NCI-H524 (cell line): ENCODE measurements at regions not wholly inside any gene's neighbourhood (a gene's known extent, or its start where the extent isn't known, plus 50 kb on each side); places are given as distances from the start of the nearest gene placed in this dataset.
"Not testable (repeated sequence)": the region's sequence is repeated elsewhere in the genome, so short reads cannot be mapped to it uniquely, and the experiment has no call there.

Experiments used
- DNase-seq, 2 experiments: peaks; one replicate each; lab custom pipeline; 2025; lab: John Stamatoyannopoulos, UW

- DNase-seq: no peak
Measured at GRCh38 chr13:84760956-84761355, 878.7 kb upstream of the SLITRK1 start.

DNA sequence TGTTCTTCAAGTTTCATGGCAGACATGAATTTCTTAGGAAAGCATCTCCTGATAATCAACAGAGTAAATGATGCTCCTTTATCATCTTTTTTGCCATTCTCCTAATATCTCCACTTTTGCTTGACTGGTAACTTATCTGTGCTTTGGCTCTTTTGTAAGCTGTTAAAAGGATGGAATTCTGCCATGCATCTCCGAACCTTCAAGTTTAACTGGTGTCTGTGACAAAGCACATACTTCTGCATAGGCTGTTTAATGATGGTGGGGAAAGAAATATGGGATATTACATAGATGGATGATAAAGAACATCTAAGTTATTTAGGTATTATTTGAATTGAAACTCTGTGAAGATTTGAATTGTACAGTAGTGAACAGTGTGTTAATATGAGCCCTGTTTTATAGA, 866.9 kb upstream of the SLITRK1 start:
- no peak for DNase-seq

GRCh38 chr13:84745051-84745551, 862.8 kb upstream of the SLITRK1 start:
- DNase-seq: no peak

- DNase-seq: no peak
Measured at GRCh38 chr13:84744203-84744602, 861.9 kb upstream of the SLITRK1 start.

- DNase-seq: no peak
Measured at GRCh38 chr13:84741253-84741652, 859.0 kb upstream of the SLITRK1 start.

DNA sequence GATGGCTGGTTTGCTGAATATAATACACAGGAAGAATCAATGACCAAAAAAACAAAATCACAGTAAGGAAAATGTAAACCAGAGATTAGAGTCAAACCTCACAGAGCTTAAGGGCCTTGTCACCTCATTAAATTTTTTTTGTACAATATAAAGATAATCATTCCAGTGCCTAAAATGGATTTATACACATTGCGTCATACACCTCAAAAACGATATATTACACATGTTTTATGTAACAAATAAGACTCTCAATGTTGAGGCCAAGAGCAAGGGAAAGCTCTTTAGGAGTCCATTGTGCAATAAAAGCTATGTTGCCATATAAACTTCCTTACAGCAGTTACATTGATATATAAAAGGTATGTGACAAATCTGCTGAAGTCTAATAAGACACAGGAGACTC, 856.7 kb upstream of the SLITRK1 start:
- no peak for DNase-seq

GRCh38 chr13:84737661-84738060, 855.4 kb upstream of the SLITRK1 start:
- DNase-seq: no peak

- no peak for DNase-seq
Measured at GRCh38 chr13:84730376-84730775, 848.1 kb upstream of the SLITRK1 start.

DNA sequence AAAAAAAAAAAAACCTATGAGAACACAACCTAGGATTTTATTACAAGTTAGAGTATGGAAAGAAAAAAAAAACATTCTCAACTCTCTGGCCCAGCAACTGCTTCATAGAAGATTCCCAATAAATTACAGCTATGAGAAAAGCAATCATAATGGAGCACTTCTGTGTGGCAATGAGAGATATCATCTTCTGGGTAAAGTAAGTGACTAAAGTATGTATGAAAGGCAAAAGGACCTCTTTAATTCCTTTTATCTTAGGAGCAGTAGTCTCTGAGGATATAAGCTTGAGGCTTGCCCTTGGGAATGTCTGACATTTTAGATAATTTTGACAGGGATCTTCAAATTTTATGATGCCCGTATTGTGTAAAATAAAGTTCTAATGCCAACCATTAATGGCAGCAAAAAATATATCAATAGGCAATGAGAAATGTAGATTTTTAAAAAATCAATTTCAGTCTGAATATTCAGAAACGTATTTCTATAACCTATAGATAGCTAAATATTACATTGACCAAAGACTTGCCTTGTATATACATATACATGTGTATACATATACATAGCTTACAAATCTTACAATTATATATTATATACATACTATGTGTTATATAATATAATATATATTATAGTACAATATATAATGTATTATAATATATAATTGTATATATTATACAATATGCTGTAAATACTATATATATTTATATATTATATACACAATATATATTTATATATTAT, 823.9 kb upstream of the SLITRK1 start:
- DNase-seq: no peak

DNA sequence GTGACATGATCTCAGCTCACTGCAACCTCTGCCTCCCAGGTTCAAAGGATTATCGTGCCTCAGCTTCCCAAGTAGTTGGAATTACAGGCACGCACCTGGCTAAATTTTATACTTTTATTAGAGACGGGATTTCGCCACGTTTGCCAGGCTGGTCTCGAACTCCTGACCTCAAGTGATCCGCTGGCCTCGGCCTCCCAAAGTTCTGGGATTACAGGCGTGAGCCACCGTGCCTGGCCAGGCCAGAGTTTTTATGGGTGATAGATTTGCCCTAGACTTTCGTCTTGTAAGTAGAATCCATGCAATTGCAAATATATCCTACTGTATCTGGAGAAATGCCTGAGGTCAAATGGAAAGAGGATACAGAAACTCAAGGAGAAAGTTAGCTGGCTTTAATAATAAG, 819.9 kb upstream of the SLITRK1 start:
- DNase-seq: no peak

DNA sequence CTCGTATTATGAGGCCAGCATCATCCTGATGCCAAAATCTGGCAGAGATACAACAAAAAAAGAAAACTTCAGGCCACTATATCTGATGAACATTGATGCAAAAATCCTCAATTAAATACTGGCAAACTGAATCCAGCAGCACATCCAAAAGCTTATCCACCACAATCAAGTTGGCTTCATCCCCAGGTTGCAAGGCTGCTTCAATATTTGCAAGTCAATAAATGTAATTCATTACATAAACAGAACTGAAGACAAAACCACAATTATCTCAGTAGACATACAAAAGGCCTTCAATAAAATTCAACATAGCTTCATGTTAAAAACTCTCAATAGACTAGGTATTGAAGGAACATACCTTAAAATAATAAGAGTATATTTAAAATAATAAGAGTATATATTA, 815.3 kb upstream of the SLITRK1 start:
- DNase-seq: not testable (repeated sequence)

GRCh38 chr13:84686973-84687372, 804.7 kb upstream of the SLITRK1 start:
- no peak for DNase-seq

DNA sequence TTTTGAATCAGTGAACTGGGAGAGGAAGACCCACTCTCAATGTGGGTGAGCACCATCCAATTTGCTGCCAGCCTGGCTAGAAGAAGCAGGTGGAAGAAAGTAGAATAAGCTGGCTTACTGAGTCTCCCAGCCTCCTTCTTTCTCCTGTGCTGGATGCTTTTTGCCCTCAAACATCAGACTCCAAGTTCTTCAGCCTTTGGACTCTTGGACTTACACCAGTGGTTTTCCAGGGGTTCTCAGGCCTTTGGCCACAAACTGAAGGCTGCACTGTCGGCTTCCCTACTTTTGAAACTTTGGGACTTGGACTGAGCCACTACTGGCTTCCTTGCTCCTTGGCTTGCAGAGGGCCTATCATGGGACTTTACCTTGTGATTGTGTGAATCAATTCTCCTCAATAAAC, 804.2 kb upstream of the SLITRK1 start:
- no peak for DNase-seq

- no peak for DNase-seq
Measured at GRCh38 chr13:84684804-84685203, 802.5 kb upstream of the SLITRK1 start.

DNA sequence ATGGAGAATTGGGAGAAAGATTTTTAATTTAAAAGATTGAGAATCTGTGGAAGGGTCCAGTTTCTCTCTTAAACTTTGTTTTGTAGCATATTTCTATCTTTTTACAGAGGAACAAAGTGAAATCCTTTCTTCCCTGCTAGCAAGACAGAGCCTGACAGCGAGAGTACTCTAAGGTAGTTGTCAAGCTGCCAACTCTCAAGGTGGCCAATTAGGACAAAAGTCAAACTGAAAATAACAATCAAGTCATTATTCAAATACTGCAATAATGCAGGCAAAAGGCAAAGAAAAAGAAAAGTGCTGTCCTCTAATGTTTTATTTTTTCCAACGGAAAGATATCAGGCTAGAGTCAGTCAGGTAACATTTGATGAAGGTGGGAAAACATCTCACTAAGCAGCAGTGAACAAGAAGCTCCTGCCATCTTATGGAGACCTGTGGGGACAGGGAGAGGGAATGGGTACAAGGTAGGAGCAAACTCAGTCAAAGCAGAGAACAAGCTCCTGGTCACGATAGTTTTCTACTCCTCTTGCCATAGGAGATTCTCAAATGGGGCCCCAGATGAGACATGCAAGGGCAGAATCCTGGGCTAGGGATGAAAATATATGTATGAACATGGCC, 801.9 kb upstream of the SLITRK1 start:
- no peak for DNase-seq

GRCh38 chr13:84683448-84683847, 801.2 kb upstream of the SLITRK1 start:
- DNase-seq: no peak

DNA sequence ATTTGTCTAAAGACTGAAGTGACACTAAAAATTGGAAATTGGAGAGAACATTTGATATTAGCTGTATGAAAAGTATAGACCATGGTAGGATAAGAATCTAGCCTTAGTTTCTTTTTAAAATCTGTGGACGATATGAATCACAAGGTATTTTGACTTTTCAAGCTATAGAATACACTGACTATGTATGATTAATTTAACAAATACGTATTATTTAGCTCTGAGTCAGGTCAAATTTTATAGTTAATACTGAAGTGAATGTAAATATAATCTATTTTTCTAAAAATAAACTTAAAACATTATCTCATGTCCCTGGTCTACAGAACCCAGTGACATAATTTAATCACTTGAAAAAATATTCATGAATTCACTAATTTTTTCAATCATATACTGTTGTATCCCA, 795.6 kb upstream of the SLITRK1 start:
- DNase-seq: no peak

DNA sequence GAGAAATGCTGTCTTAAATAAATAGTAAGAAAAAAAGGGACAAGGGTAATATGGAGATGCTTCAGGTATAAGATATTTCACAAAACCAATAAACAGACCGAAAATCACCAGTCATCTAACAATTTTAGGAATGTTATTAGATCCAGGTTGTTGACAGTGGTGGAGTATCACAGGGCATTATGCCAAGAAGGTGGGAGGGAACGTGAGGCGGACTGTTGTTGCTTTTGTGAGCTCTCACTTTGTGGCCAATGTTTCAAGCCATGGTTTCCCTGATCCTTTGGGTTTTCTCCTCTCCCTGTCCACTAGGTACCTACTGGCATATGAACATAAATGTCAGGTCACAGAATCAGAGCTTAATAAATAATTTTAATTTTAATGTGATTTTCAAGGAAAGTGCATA, 790.3 kb upstream of the SLITRK1 start:
- no peak for DNase-seq

DNA sequence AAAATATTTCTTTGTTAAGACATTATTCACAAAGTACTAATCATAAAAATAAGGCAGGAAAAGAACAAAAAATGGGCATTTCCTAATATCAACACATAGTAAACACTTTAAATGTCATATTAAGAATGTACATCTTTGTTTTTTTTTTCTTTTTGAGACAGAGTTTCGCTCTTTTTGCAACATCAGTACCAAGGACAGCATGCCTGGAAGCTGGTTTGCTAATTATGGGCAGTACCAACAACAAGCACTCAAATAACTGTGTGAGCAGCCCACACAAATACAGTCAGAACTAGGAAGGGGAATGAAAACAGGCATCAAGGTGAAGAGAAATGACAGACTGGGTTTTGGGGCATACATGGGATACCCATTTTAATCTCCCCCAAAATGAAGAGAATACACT, 788.0 kb upstream of the SLITRK1 start:
- DNase-seq: no peak

GRCh38 chr13:84668637-84669036, 786.4 kb upstream of the SLITRK1 start:
- DNase-seq: no peak

- DNase-seq: no peak
Measured at GRCh38 chr13:84662491-84662890, 780.2 kb upstream of the SLITRK1 start.

DNA sequence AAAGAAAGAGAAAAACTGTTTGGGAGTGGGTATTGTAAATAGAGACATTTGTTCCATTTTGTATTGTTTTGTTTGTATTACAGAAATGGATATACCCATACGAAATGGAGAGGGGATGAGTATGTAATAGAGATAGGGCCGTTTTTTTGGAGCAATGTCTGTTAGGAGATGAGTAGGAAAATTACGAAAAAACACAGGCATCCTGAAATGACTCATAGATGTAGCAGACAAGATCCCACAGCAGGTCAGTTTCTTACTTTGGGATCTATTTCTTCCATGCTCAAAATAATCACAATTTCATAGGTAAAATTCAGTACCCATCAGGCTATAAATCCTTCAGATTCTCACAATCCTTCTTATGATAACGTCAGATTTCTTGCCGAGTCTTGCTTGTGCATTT, 779.4 kb upstream of the SLITRK1 start:
- DNase-seq: no peak

GRCh38 chr13:84659359-84659661, 777.0 kb upstream of the SLITRK1 start:
- no peak for DNase-seq
